Activated naive CD4-positive, alpha-beta T cell treated with anti-CD3 and anti-CD28 coated beads, Interleukin-2, amount 50 U/mL, for 16 hours (primary cell): ENCODE measurements at regions not wholly inside any gene's neighbourhood (a gene's known extent, or its start where the extent isn't known, plus 50 kb on each side); places are given as distances from the start of the nearest gene placed in this dataset.

Experiments used
- DNase-seq: peaks from one replicate; pipeline ENCODE4 v3.0.0-alpha.2; 2020

DNA sequence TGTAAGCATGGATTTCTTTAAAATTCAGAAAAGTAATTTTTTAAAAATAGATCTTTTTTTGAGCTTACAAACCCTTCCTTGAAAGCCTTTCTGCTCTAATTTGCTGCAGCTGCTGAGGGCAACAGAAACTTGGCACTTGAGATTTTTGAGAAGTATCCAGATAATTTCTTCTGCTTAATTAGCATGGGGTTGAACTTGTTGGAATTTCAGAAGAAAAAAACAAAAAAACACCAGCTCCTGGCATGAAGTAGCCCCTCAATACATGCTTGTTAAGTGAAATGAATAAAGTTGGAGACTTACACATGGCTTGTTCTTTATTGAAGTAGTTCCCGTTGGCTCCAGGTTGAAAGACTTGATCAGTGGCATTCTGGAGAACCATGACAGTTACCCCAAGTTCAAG is 331.4 kb upstream of the RAG2 start:
- no peak for DNase-seq

DNA sequence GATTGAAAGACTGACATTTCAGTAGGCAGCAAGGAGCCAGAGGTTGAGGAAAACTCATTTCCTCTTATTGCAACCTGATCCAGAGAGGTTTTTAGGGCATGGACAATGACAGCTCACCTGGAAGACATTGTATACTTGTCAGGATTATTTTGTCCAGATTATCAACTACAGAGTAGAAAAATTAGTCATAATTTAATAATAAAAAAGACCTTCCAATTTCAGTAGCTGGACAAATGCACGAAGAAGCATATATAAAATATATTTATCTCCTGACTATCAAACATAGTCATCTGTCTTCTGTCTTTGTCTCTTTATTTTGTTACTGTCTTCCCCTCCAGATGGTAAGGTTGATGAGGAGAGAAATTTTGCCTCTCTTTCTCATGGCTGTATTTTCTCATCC is 330.6 kb upstream of the RAG2 start:
- no peak for DNase-seq

GRCh38 chr11:36899800-36900199 is 301.8 kb upstream of the RAG2 start:
- no peak for DNase-seq

DNA sequence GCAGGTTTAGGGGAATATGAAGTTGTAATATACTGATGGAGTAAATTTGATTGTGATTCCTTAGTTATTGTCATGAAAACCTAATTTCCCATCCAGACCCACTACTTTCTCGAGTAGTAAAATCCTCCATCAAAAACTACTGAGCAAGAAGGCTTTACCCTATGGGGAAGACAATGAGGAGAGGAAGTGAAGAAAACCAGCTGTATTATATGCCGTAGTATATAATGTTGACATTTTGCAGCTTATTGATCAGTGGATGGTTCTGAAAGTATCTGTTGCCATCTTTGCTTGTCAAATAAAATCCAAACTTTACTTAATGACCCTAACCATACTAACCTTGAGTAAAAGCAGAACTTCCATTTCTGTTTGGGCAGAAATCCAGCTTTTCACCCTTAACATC is 292.8 kb upstream of the RAG2 start:
- DNase-seq = no peak

DNA sequence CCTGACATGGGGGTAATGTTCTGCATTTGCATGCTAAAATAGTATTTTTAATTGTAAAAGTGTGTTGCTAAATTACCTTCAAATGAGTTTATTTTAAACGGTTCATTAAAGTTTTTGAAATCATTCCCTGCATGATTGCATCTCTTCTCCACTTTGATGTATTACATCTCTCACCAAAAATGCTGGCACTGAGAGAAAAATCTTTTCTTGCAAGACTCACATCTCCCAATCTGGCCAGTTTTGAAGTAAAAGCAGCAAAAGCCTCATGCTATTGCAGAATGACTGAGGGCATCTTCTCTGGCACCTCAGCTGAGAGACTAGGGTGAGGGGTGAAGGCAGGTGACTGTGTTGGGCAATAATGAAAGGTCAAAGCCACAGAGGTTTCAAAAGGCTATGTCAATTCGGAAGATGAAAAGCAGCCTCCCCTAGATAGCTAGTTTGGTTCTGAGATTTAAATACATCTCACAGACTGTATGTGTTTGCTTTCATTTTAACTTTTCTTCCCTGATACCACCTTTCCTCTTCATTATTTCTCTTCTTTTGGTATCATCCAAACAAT is 292.2 kb upstream of the RAG2 start:
- no peak for DNase-seq

- no peak for DNase-seq
Measured at GRCh38 chr11:36885154-36885553, 287.1 kb upstream of the RAG2 start.

GRCh38 chr11:36878737-36879136 is 280.7 kb upstream of the RAG2 start:
- DNase-seq = no peak

DNA sequence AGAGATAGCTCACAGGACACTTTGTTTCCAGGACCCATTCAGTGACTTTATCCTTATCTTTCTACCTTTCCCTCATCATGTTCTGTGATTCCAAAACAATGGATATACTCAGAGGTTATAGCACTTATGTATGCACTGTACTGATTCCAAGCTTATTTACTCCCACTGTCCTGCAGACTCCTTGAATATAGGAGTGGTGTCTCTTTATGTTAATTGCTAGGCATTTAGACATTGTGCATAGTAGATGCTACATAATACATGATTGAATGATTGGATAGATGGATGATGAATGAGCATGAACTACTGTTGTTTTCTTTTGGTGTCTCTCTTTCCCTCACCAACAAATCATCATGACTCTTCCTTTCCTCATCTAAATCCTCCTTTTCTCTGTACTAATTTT is 279.1 kb upstream of the RAG2 start:
- no peak for DNase-seq

- no peak for DNase-seq
Measured at GRCh38 chr11:36876266-36876665, 278.2 kb upstream of the RAG2 start.

DNA sequence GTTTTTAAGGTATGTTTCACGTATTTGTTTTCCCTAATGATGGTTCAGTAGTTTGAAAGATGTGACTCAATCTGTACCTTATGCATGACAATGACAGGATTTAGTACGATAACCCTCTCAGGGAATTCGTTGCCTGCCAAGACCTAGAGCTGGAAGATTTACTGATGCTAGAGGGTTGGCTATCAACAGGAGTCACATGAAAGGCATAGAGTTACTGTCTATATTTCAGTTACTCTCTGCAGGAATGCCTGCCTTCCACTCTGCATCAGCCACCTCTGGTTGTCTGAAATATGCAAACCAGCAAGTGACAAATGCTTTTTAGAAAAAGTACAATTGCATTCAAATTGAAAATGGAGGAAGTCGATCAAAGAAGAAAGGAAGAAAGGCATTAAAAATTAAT is 276.3 kb upstream of the RAG2 start:
- no peak for DNase-seq

DNA sequence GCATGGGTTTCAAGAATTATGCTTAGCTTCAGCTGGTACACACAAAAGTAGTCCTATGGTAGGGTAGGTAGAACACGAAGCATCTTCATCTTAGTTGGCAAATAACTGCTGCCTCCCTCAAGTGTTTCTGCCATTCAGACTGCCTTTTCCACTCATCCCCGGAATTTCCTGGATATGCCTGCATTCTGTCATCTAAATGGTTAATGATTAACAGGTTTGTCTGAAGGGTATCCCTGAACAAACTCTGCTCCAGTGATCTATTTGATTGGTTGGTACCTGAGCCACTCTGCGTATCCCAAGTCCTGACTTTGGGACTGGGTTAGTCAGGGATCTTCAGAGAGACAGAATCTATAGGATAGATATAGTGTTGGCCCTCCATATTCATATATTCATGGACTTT is 272.3 kb upstream of the RAG2 start:
- no peak for DNase-seq

DNA sequence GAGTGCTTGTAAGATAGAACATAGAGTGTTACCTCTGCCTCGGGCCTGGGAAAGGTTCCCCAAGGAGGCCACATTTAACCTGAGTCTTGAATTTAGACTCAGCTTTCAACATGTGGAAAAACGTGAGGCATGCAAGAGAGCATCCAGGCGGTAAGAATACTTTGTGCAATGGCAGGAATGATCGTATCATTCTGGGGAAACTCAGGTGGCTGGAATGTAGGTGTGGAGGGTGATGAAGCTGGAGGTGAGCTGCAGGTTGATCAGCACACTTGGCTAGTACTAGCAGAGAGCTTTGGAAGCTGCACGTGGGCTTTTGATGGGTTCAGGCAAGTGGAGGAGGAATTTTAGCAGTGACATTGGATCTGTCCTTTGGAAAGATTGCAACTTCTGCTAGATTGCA is 270.3 kb upstream of the RAG2 start:
- DNase-seq = no peak

DNA sequence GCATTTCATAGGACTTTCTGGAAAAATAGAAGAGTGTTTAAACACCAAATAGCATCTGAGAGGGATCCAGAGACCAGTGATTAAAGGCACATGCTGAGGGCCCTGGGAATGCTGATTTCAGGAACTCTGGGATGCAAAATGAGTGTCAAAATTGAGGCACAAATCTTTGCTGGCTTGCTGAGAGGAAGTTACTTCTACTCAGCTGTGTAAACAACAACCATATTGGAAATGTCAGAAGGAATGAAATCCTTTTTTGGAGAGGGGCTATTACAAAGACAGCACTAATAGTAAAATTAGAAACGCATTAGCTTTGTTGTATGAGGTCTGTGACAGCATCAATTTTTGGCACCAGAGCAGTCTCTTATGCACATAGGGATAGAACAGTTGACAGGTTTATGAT is 267.8 kb upstream of the RAG2 start:
- DNase-seq = no peak

DNA sequence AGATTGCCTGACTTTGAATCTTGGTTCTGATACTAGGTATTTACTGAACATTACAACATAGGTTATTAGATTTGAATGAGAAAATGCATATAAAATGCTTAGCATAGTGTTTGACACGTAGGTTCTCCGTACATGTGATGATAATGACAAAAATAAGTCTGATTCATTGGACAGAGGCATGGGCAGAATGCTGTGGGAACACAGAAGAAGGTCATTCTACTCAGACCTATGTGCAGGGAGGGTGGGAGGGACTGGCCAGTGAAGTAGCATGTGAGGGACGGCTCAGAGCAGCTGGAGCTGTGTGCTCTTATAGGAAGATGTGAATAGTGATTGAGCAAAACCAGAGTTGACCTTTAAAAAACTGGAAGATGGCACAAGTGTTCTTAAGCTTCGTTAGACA is 256.8 kb upstream of the RAG2 start:
- no peak for DNase-seq

- DNase-seq = no peak
Measured at GRCh38 chr11:36848660-36849059, 250.6 kb upstream of the RAG2 start.

GRCh38 chr11:36840378-36840777 is 242.3 kb upstream of the RAG2 start:
- no peak for DNase-seq

- no peak for DNase-seq
Measured at GRCh38 chr11:36837831-36838437, 239.9 kb upstream of the RAG2 start.

DNA sequence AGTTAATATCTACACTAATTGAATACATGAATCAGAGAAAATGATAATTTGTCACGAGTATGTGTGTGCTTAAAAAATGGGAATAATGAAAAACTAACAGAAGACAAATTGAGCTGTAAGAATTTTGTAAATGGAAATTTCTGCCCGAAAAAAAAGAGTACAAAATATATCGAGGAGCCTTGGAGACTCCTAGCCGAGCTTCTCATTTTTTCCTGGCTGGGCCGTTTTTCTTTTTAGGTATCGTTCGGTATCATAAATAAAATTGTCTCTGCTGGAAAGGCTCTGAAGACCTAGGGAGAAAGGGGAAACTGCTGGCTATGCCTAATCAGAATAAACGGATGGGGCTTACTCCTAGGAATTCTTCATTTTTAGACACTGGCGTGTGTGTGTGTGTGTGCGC is 227.2 kb upstream of the RAG2 start:
- DNase-seq = no peak

GRCh38 chr11:36824349-36824748 is 226.3 kb upstream of the RAG2 start:
- no peak for DNase-seq

DNA sequence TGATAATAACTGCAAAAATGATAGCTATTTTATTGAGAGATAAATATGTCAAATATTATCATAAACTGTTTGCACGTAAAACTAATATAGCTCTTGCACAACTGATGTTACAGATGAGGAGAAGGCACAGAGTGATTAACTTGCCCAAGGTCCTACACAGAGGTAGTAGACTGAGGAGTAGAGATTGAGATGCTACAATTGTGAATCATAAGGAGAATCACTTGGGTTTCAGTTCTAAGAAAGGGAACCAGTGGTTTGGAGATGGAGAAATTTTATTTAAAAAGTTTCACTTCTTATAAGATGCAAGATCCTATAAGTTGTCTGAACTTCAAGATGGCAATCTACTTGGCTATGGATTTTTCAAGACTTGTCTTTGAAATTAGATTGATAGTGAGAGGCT is 224.8 kb upstream of the RAG2 start:
- no peak for DNase-seq

- DNase-seq = no peak
Measured at GRCh38 chr11:36818410-36818809, 220.4 kb upstream of the RAG2 start.

GRCh38 chr11:36817336-36817965 is 219.4 kb upstream of the RAG2 start:
- DNase-seq = no peak

DNA sequence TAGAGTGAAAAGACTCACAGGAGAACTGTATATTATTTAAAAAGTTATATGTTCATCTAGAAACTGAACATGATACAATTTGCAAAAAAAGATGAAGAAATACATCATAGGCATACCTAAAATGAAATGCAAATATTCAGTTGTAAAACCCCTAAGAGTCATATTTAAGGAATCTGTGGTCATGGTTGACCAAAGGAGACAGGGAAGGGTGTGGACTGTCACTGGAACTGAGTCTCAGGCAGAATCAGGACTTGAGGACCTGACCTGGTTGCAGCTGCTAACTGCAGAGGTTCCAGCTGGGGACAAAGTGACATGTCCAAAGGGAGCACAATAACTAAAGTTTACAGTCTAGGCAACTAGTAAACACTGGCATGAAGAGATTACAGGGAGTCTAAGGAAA is 211.3 kb upstream of the RAG2 start:
- DNase-seq = no peak

GRCh38 chr11:36807871-36808270 is 209.8 kb upstream of the RAG2 start:
- DNase-seq = no peak

- DNase-seq = no peak
Measured at GRCh38 chr11:36803084-36803483, 205.0 kb upstream of the RAG2 start.
